Sigmoid colon (tissue), 6 donors: ENCODE measurements at regions not wholly inside any gene's neighbourhood (a gene's known extent, or its start where the extent isn't known, plus 50 kb on each side); places are given as distances from the start of the nearest gene placed in this dataset.

Source experiments
- DNase-seq: peaks from one replicate; pipeline ENCODE4 v3.0.0-alpha.2; 2019
- H3K27ac ChIP-seq, 4 donors: fragments of 200-600 bp; sonication (generic); one replicate each; pipeline ENCODE4 v1.5.1; 2016 to 2019; ENCODE audit warnings: mild to moderate bottlenecking in 1 of 4
- H3K27me3 ChIP-seq, 3 donors: fragments of 200-600 bp; sonication (generic); one replicate each; pipeline ENCODE4 v1.5.1; 2019; ENCODE audit warnings: mild to moderate bottlenecking in 1 of 3
- H3K36me3 ChIP-seq, 4 donors: fragments of 200-600 bp; sonication (generic); one replicate each; pipeline ENCODE4 v1.5.1; 2016 to 2019
- H3K4me1 ChIP-seq, 4 donors: fragments of 200-600 bp; sonication (generic); one replicate each; pipeline ENCODE4 v1.5.1; 2017 to 2019
- H3K4me3 ChIP-seq, 4 donors: fragments of 200-600 bp; sonication (generic); one replicate each; pipeline ENCODE4 v1.5.1; 2017 to 2019; ENCODE audit warnings: mild to moderate bottlenecking in 2 of 4, moderate library complexity in 1 of 4
- H3K9me3 ChIP-seq, 4 donors: fragments of 200-600 bp in 3 of 4; sonication (generic) in 3 of 4; one replicate each; pipeline versions ENCODE4 v1.5.1 to v1.6.1; 2013 to 2019
- EP300 ChIP-seq, 4 donors: sonication (generic); formaldehyde crosslinking; IDR thresholded peaks; one replicate each; pipeline ENCODE4 v1.6.1; 2017; ENCODE audit warnings: antibody characterized with exemption in 4 of 4
- POLR2A ChIP-seq, 2 donors: fragments of 450-650 bp; IDR thresholded peaks; one replicate each; pipeline ENCODE4 v1.6.1; 2016; ENCODE audit warnings: antibody characterized with exemption in 2 of 2, mild to moderate bottlenecking in 2 of 2, moderate library complexity in 2 of 2
- POLR2AphosphoS5 ChIP-seq, 4 donors: sonication (generic); formaldehyde crosslinking; IDR thresholded peaks; one replicate each; pipeline ENCODE4 v1.6.1; 2017; ENCODE audit warnings: antibody characterized with exemption in 4 of 4
- whole genome bisulfite sequencing, 2 donors: extraction: QIAGEN DNeasy Blood & Tissue Kit; methylation state at CpG; one replicate each; pipeline ENCODE4 v1.1.7; 2013; 5-methylcytosine and 5-hydroxymethylcytosine counted together
- intact Hi-C: fragments of 100-400 bp; cut with DNase I; formaldehyde crosslinking; loops from one replicate; pipeline ENCODE4 v1.15.1; 2023
- TF ChIP-seq, protein P1 (sequence below), 4 experiments: fragments of 450-650 bp in 3 of 4; fragments of 200-600 bp in 1 of 4; IDR thresholded peaks; one replicate each; pipeline ENCODE4 v1.5.1; 2016 to 2019; ENCODE audit warnings: antibody characterized with exemption in 4 of 4, mild to moderate bottlenecking in 3 of 4, moderate library complexity in 2 of 4
- donor health status: healthy with polysubstance abuse.
- donor health status: healthy.

DNA sequence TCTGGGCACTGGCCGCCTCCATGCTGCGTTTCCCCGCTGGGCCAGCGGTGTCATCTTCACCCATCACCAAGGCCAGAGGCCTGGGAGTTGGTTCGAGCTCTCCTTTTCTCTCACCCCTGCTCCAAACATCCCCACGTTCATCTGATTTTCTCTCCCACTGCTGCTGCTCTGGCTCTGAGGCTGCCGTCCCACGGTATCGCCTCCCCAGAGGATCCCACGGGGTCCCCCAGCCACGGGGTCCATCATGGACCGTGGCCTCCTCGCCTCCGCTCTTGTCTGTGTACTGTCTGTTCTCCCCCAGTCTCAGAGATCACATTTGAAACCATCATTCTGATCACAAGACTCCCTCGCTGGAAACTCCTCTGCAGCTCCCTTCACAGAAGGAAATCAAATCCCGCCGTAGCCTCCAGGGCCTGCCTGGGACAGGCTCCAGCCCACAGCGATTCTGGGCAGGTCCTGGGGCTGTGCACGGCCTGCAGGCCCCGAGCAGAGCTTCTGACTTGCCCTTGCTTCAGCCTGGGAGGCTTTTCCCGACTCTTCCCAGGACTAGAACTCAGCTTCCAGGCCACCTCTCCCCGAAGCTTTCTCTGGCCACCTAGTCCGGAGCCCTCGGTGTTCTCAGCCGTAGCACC is 64.2 kb downstream of the SOX1 start:
- Histone ChIP-seq H3K27ac (no peak overlapping the region), H3K27me3 (peaks cover 0 to 67% (median 2%) of the 10 kb centered on the region in 3 donors), H3K36me3 (no peaks in the 10 kb centered on the region), H3K4me3 (no peak overlapping the region), H3K4me1 (no peaks in the 10 kb centered on the region), H3K9me3 (no peaks in the 10 kb centered on the region)
- 71 to 82% methylated on average over 25 of the region's 25 CpGs for WGBS, 2 donors
- intact Hi-C loops: no loop called here
- no peak for DNase-seq
- TF ChIP-seq POLR2AphosphoS5 (IDR thresholded peaks at IDR 0.05) (no peak), EP300 (IDR thresholded peaks at IDR 0.05) (no peak), POLR2A (IDR thresholded peaks at IDR 0.05) (no peak)
- TF ChIP-seq, protein P1, sequence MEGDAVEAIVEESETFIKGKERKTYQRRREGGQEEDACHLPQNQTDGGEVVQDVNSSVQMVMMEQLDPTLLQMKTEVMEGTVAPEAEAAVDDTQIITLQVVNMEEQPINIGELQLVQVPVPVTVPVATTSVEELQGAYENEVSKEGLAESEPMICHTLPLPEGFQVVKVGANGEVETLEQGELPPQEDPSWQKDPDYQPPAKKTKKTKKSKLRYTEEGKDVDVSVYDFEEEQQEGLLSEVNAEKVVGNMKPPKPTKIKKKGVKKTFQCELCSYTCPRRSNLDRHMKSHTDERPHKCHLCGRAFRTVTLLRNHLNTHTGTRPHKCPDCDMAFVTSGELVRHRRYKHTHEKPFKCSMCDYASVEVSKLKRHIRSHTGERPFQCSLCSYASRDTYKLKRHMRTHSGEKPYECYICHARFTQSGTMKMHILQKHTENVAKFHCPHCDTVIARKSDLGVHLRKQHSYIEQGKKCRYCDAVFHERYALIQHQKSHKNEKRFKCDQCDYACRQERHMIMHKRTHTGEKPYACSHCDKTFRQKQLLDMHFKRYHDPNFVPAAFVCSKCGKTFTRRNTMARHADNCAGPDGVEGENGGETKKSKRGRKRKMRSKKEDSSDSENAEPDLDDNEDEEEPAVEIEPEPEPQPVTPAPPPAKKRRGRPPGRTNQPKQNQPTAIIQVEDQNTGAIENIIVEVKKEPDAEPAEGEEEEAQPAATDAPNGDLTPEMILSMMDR (IDR thresholded peaks at IDR 0.05): no peak

DNA sequence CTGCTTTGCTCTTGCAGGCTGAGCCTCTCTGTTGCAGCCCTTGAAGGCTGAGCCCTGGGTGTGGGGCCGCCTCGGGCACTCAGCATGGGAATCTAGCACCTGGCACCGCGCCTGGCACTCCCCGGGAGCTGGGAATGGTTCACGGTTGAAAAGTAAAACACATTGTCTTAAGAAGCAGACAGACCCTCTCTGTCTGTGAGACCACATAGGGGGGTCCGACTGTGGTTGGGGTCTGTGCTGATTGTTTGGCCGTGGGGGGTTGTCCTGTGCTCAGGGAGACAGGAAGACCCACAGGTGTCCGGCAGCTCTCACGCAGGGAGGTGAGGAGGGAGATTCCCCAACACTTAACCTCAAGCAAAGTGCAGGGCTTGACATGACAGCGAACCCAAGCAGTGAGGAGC is 64.8 kb downstream of the SOX1 start:
- DNase-seq: no peak
- Histone ChIP-seq H3K27me3 (peaks cover 0 to 65% (median 0%) of the 10 kb centered on the region in 3 donors), H3K9me3 (no peaks in the 10 kb centered on the region), H3K4me3 (no peak overlapping the region), H3K4me1 (no peaks in the 10 kb centered on the region), H3K27ac (no peak overlapping the region), H3K36me3 (no peaks in the 10 kb centered on the region)
- 27 to 67% methylated on average over 11 of the region's 11 CpGs for WGBS, 2 donors
- intact Hi-C loops: no loop called here
- TF ChIP-seq EP300 (IDR thresholded peaks at IDR 0.05) (no peak), POLR2A (IDR thresholded peaks at IDR 0.05) (no peak), POLR2AphosphoS5 (IDR thresholded peaks at IDR 0.05) (no peak)
- TF ChIP-seq, protein P1 (IDR thresholded peaks at IDR 0.05): no peak

DNA sequence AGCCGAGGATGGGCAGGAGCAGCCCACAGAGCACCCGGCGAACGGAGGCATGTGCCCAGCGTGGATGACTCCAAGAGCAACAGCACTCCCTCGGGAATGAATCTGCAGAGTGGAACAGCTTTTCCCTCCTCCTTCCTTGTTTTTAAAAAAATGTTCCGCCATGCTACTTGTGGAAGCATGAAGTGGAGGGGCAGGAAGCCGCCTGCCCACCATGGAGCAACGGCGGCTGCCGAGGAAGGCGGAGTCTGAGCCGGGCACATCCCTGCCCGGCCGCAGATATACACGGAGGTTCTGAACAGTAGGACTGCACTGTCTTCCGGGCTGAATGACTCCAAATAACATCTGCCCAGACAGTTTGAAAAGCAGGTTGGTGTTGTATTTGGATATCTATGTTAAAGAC is 65.2 kb downstream of the SOX1 start:
- H3K9me3 ChIP-seq: no peaks in the 10 kb centered on the region
- no peak for TF ChIP-seq EP300 (IDR thresholded peaks at IDR 0.05)
- no peak for TF ChIP-seq POLR2AphosphoS5 (IDR thresholded peaks at IDR 0.05)
- TF ChIP-seq, protein P1 (IDR thresholded peaks at IDR 0.05): no peak
- DNase-seq: no peak
- H3K27me3 ChIP-seq: peaks cover 0 to 66% (median 0%) of the 10 kb centered on the region in 3 donors
- intact Hi-C loops: no loop called here
- no peaks in the 10 kb centered on the region for H3K4me1 ChIP-seq
- no peaks in the 10 kb centered on the region for H3K36me3 ChIP-seq
- no peak overlapping the region for H3K4me3 ChIP-seq
- WGBS, 2 donors: 89 to 91% methylated on average over 17 of the region's 17 CpGs
- no peak overlapping the region for H3K27ac ChIP-seq

DNA sequence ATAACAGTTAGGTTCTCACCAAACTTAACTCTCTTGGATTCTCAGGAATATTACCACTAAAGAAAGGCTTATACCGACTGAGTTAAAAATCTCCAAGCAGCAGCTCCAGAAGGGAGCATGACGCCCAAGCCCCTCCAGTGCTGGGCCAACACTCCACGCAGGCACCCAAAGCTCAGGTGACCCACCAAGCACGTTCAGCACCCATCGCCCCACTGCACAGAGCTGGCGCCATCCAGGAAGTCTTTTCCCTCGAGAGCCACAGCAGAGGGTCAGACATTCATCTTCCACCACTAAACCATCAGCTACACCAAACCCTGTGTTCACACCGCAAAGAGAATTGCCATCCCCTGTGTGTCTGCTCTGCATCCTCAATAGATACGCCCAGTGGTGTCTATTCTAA is 65.7 kb downstream of the SOX1 start:
- Histone ChIP-seq H3K27ac (no peak overlapping the region), H3K4me3 (no peak overlapping the region), H3K36me3 (no peaks in the 10 kb centered on the region), H3K9me3 (no peaks in the 10 kb centered on the region), H3K4me1 (no peaks in the 10 kb centered on the region), H3K27me3 (peaks cover 0 to 66% (median 0%) of the 10 kb centered on the region in 3 donors)
- TF ChIP-seq, protein P1 (IDR thresholded peaks at IDR 0.05): no peak
- TF ChIP-seq POLR2A (IDR thresholded peaks at IDR 0.05) (no peak), EP300 (IDR thresholded peaks at IDR 0.05) (no peak), POLR2AphosphoS5 (IDR thresholded peaks at IDR 0.05) (no peak)
- no peak for DNase-seq
- 87 to 94% methylated on average over 9 of the region's 9 CpGs for WGBS, 2 donors
- intact Hi-C loops: no loop called here
